ENCODE measurements at regions not wholly inside any gene's neighbourhood (a gene's known extent, or its start where the extent isn't known, plus 50 kb on each side); places are given as distances from the start of the nearest gene placed in this dataset.
A peak's percentile ranks its signal among the peaks of the same experiment; 100 is the strongest.

DNA sequence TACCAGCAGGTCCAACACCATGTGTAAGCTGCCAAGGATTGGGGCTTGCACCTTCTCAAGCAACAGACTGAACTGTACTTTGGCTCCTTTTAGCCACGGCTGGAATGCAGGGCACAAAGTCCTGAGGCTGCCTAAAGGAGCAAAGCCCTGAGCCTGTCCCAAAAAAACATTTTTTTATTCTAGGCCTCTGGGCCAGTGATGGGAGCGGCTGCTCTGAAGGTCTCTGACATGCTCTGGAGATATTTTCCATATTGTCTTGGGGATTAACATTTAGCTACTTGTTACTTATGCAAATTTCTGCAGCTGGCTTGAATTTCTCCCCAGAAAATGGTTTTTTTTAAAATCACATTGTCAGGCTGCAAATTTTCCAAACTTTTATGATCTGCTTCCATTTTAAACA lies 885.3 kb downstream of the GLUD2 start:
- H3K27me3 Mint-ChIP-seq, result no peaks in the 10 kb centered on the region
- no peaks in the 10 kb centered on the region for H3K4me1 Mint-ChIP-seq
- no peaks in the 10 kb centered on the region for H3K36me3 Mint-ChIP-seq
- no peak overlapping the region for H3K27ac Mint-ChIP-seq
- DNase-seq (no peak), ATAC-seq (ENCODE audit: low read depth in 2 of 2) (no peak)
- H3K4me3 Mint-ChIP-seq, result no peak overlapping the region
- peaks cover 0 to 22% (median 4%) of the 10 kb centered on the region in 7 donors for H3K9me3 Mint-ChIP-seq

- ATAC-seq (ENCODE audit: low read depth in 2 of 2), result no peak
- H3K27ac Mint-ChIP-seq, result no peak overlapping the region
- no peaks in the 10 kb centered on the region for H3K27me3 Mint-ChIP-seq
- H3K36me3 Mint-ChIP-seq, result no peaks in the 10 kb centered on the region
- peaks cover 0 to 12% (median 6%) of the 10 kb centered on the region in 7 donors for H3K9me3 Mint-ChIP-seq
- no peaks in the 10 kb centered on the region for H3K4me1 Mint-ChIP-seq
- no peak for DNase-seq
- no peak overlapping the region for H3K4me3 Mint-ChIP-seq
Measured at GRCh38 chrX:121949041-121949760, 901.8 kb downstream of the GLUD2 start.

- Mint-ChIP-seq H3K27ac (no peak overlapping the region), H3K4me1 (no peaks in the 10 kb centered on the region), H3K4me3 (no peak overlapping the region), H3K27me3 (no peaks in the 10 kb centered on the region), H3K9me3 (peaks cover 0 to 21% (median 3%) of the 10 kb centered on the region in 7 donors), H3K36me3 (no peaks in the 10 kb centered on the region)
- DNase-seq, result no peak
- no peak for ATAC-seq (ENCODE audit: low read depth in 2 of 2)
Measured at GRCh38 chrX:121958886-121959285, 911.5 kb downstream of the GLUD2 start.

GRCh38 chrX:121975671-121976070 lies 928.3 kb downstream of the GLUD2 start:
- H3K4me3 Mint-ChIP-seq, result no peak overlapping the region
- H3K36me3 Mint-ChIP-seq, result no peaks in the 10 kb centered on the region
- H3K27ac Mint-ChIP-seq, result no peak overlapping the region
- H3K4me1 Mint-ChIP-seq, result no peaks in the 10 kb centered on the region
- DNase-seq (no peak), ATAC-seq (ENCODE audit: low read depth in 2 of 2) (no peak)
- H3K9me3 Mint-ChIP-seq, result peaks cover 0 to 8% (median 3%) of the 10 kb centered on the region in 7 donors
- no peaks in the 10 kb centered on the region for H3K27me3 Mint-ChIP-seq

DNA sequence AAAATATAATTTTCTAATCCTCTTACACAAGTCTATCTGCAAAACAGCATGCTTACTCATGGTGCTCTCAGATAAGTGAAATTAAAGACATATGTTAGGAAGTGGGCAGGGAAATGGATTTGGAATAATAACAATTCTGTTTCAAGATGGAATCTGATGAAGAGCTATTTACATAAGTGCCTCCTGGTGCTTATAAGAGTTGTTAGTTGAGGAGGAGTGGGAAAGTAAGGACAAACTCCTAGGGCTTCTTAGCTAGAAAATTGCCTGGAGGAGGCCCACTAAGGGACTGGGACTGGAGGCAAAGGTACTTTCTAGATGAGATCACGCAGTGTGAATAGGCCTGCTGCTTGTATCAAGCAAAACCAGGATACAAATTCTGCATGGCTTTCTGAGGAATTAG lies 939.8 kb downstream of the GLUD2 start:
- ATAC-seq (ENCODE audit: low read depth in 2 of 2) (no peak), DNase-seq (no peak)
- Mint-ChIP-seq H3K4me3 (no peak overlapping the region), H3K27ac (no peak overlapping the region), H3K36me3 (no peaks in the 10 kb centered on the region), H3K27me3 (no peaks in the 10 kb centered on the region), H3K4me1 (no peaks in the 10 kb centered on the region), H3K9me3 (peaks cover 0 to 9% (median 3%) of the 10 kb centered on the region in 7 donors)

- ATAC-seq (ENCODE audit: low read depth in 2 of 2) (no peak), DNase-seq (no peak)
- H3K27ac Mint-ChIP-seq, result no peak overlapping the region
- no peak overlapping the region for H3K4me3 Mint-ChIP-seq
- no peaks in the 10 kb centered on the region for H3K27me3 Mint-ChIP-seq
- H3K4me1 Mint-ChIP-seq, result no peaks in the 10 kb centered on the region
- peaks cover 0 to 9% (median 4%) of the 10 kb centered on the region in 7 donors for H3K9me3 Mint-ChIP-seq
- no peaks in the 10 kb centered on the region for H3K36me3 Mint-ChIP-seq
Measured at GRCh38 chrX:121987835-121988234, 940.4 kb downstream of the GLUD2 start.

DNA sequence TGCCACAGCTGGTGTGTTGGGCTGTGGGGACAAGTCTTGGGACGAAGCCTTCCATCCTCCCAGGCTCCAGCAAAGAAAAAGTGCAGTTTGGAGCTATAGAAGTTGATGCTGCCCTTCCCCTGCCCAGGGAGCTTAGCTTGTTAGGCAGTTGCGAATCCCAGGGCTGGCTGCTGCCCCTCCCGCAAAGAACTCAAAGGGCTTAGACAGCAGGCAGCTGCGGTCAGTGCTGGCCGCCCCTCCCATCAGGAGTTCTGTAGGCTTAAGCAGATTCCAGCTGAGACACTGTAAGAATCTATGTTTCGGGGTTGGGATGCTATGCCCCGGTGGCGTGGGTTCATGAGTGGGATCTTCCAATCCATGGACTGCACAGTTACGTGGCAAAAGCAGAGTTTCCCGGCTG lies 956.7 kb downstream of the GLUD2 start:
- ATAC-seq (ENCODE audit: low read depth in 2 of 2), result no peak
- DNase-seq, result no peak
- Mint-ChIP-seq H3K4me1 (no peaks in the 10 kb centered on the region), H3K9me3 (peaks cover 0 to 9% (median 5%) of the 10 kb centered on the region in 7 donors), H3K27me3 (no peaks in the 10 kb centered on the region), H3K4me3 (no peak overlapping the region), H3K27ac (no peak overlapping the region), H3K36me3 (no peaks in the 10 kb centered on the region)

DNA sequence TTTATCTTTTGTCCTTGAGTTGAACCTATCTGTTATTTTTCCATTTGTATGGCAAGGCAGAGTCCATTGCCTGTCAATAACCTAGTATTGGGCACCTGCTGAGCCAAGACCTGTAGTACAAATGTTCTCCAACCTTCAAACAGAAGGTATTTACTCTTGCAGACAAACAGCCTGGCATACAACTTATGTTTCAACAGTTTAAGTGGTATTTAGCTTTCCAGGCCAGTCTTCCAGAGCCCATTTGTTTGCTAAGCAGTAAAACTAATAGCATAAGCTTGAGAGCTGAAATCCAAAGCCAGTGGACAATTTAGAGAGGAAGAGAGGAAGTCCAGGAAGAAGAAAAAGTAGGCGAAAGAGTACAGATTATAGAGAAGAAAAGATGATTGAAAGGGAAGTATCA lies 979.3 kb downstream of the GLUD2 start:
- H3K27ac Mint-ChIP-seq, result no peak overlapping the region
- no peaks in the 10 kb centered on the region for H3K27me3 Mint-ChIP-seq
- no peak for ATAC-seq (ENCODE audit: low read depth in 2 of 2)
- no peaks in the 10 kb centered on the region for H3K36me3 Mint-ChIP-seq
- H3K4me3 Mint-ChIP-seq, result no peak overlapping the region
- H3K4me1 Mint-ChIP-seq, result no peaks in the 10 kb centered on the region
- DNase-seq, result no peak
- H3K9me3 Mint-ChIP-seq, result peaks cover 0 to 10% (median 2%) of the 10 kb centered on the region in 7 donors

DNA sequence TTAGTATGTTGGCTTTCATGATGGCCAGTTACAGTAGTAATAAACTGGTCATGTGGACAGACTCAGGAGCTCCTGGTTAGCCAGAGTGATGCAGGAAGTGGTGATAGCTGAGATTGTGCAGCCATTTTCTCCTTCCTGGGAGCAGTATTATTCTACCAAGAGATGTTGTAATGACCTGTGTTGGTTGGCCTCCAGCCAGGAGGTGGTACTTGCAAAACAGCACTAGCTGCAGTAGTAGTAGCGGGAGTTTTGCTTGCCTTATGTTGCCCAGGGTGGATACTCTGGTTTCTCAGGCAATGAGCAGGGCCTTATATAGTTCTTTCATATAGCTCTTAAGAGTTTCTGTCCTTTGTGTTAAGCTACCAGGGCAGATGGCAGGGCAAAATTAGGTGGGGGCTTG lies 998.8 kb downstream of the GLUD2 start:
- no peak overlapping the region for H3K4me3 Mint-ChIP-seq
- no peaks in the 10 kb centered on the region for H3K36me3 Mint-ChIP-seq
- H3K4me1 Mint-ChIP-seq, result no peaks in the 10 kb centered on the region
- H3K27me3 Mint-ChIP-seq, result no peaks in the 10 kb centered on the region
- DNase-seq, result no peak
- no peak for ATAC-seq (ENCODE audit: low read depth in 2 of 2)
- H3K9me3 Mint-ChIP-seq, result peaks cover 0 to 11% (median 4%) of the 10 kb centered on the region in 7 donors
- H3K27ac Mint-ChIP-seq, result no peak overlapping the region

- no peaks in the 10 kb centered on the region for H3K27me3 Mint-ChIP-seq
- DNase-seq, result no peak
- peaks cover 0 to 11% (median 3%) of the 10 kb centered on the region in 7 donors for H3K9me3 Mint-ChIP-seq
- H3K36me3 Mint-ChIP-seq, result no peaks in the 10 kb centered on the region
- no peak overlapping the region for H3K4me3 Mint-ChIP-seq
- peak overlapping the region in 1 of 6 donors; percentile 65 for H3K27ac Mint-ChIP-seq
- H3K4me1 Mint-ChIP-seq, result no peaks in the 10 kb centered on the region
- ATAC-seq (ENCODE audit: low read depth in 2 of 2), result no peak
Measured at GRCh38 chrX:122046815-122047214, 999.4 kb downstream of the GLUD2 start.

DNA sequence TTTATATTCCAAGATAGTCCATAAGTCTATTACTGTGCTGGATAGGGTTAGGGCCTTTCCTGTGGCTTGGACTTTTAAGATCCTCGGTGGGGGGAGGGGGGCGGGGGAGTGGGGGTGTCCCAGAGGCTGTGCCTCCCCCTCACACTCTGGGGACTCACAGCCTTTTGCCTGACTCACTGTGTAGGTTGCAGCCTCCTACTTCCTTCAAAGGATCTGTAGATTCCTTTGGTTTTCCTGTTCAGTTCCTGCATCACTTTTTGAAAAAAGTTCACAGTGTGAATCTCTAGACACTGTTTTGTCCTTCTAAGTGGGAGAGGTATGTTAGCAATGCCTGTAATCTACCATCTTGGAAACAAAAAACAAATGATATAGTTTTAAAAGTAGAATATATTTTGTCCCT lies 999.9 kb downstream of the GLUD2 start:
- no peaks in the 10 kb centered on the region for H3K4me1 Mint-ChIP-seq
- H3K36me3 Mint-ChIP-seq, result no peaks in the 10 kb centered on the region
- H3K27me3 Mint-ChIP-seq, result no peaks in the 10 kb centered on the region
- H3K4me3 Mint-ChIP-seq, result no peak overlapping the region
- peaks cover 0 to 11% (median 2%) of the 10 kb centered on the region in 7 donors for H3K9me3 Mint-ChIP-seq
- DNase-seq (no peak), ATAC-seq (ENCODE audit: low read depth in 2 of 2) (no peak)
- no peak overlapping the region for H3K27ac Mint-ChIP-seq

DNA sequence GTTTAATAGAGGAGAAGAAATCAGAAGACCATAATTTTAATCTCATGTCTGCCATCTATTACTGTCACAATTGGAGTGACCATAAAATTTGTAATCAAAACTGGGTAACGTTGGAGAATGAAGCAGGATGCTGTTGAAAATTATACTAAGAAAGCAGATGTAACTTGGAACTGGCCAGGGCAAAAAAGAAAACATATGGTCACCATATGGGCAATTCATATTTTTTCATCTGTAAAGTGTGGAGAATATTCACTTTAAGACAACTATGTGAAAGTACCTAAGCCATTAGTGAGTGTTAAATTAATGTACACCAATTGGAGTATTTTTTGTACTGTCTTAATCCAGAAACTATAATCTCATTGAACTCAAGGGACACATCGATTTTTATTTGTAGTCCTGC lies 1008.0 kb downstream of the GLUD2 start:
- DNase-seq (no peak), ATAC-seq (ENCODE audit: low read depth in 2 of 2) (no peak)
- Mint-ChIP-seq H3K4me3 (no peak overlapping the region), H3K4me1 (no peaks in the 10 kb centered on the region), H3K27ac (no peak overlapping the region), H3K27me3 (no peaks in the 10 kb centered on the region), H3K36me3 (no peaks in the 10 kb centered on the region), H3K9me3 (peaks cover 0 to 4% (median 0%) of the 10 kb centered on the region in 7 donors)

DNA sequence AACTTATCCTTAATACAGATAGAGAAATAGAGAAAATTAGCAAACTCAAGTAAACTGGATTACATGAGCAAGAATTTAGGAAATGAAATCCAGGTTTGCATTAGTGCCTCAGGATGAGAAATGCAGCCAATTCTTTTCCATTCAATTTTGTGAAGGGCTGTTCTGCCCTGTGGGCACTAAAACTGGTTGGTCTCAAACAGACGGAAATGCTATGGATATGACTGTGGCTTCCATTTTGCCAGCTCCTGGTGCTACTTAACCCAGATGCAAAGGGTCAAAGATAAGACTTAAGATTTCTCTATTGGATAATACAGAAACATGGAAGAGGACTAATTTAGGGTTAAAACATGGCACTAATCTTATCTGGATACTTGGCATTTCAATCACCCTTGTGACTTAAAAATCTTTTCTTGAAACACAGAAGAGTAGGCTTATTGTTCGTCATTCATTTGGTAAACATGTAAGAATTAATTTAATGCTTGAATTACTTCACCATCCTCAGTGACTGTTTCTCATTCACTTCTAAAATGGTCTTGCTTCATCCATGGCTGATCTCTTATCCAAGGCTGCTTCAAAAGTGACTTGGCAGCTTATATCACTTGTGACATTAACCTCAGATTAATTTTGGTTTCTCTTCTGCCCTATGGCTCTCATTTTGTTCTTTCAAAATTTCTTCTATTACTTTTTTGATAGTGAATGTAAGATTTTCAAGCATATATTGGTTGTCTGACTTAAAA lies 1008.7 kb downstream of the GLUD2 start:
- Mint-ChIP-seq H3K9me3 (peaks cover 0 to 4% (median 0%) of the 10 kb centered on the region in 7 donors), H3K27ac (no peak overlapping the region), H3K36me3 (no peaks in the 10 kb centered on the region), H3K27me3 (no peaks in the 10 kb centered on the region), H3K4me3 (no peak overlapping the region), H3K4me1 (no peaks in the 10 kb centered on the region)
- ATAC-seq (ENCODE audit: low read depth in 2 of 2) (no peak), DNase-seq (no peak)

- ATAC-seq (ENCODE audit: low read depth in 2 of 2), result no peak
- Mint-ChIP-seq H3K36me3 (no peaks in the 10 kb centered on the region), H3K9me3 (peaks cover 0 to 7% (median 1%) of the 10 kb centered on the region in 7 donors), H3K4me3 (no peak overlapping the region), H3K27me3 (no peaks in the 10 kb centered on the region), H3K27ac (no peak overlapping the region), H3K4me1 (no peaks in the 10 kb centered on the region)
- DNase-seq, result no peak
Measured at GRCh38 chrX:122076241-122076640, 1028.8 kb downstream of the GLUD2 start.

Data from naive B cell (primary cell).